ENCODE measurements at regions not wholly inside any gene's neighbourhood (a gene's known extent, or its start where the extent isn't known, plus 50 kb on each side); places are given as distances from the start of the nearest gene placed in this dataset.

- no peak for TF ChIP-seq CTCF (IDR thresholded peaks at IDR 0.05; ENCODE audit: borderline replicate concordance, insufficient read depth, low read depth, low read length)
- H3K4me3 ChIP-seq (ENCODE audit: low read depth, low read length): no peak overlapping the region
Measured at GRCh38 chr10:90363799-90364483, 493.9 kb downstream of the HTR7 start.

GRCh38 chr10:90372451-90372850, 485.4 kb downstream of the HTR7 start:
- no peak overlapping the region for H3K4me3 ChIP-seq (ENCODE audit: low read depth, low read length)
- no peak for TF ChIP-seq CTCF (IDR thresholded peaks at IDR 0.05; ENCODE audit: borderline replicate concordance, insufficient read depth, low read depth, low read length)

GRCh38 chr10:90373911-90374310, 483.9 kb downstream of the HTR7 start:
- no peak for TF ChIP-seq CTCF (IDR thresholded peaks at IDR 0.05; ENCODE audit: borderline replicate concordance, insufficient read depth, low read depth, low read length)
- no peak overlapping the region for H3K4me3 ChIP-seq (ENCODE audit: low read depth, low read length)

- H3K4me3 ChIP-seq (ENCODE audit: low read depth, low read length): no peak overlapping the region
- no peak for TF ChIP-seq CTCF (IDR thresholded peaks at IDR 0.05; ENCODE audit: borderline replicate concordance, insufficient read depth, low read depth, low read length)
Measured at GRCh38 chr10:90378524-90379076, 479.2 kb downstream of the HTR7 start.

- TF ChIP-seq CTCF (IDR thresholded peaks at IDR 0.05; ENCODE audit: borderline replicate concordance, insufficient read depth, low read depth, low read length): no peak
- H3K4me3 ChIP-seq (ENCODE audit: low read depth, low read length): no peak overlapping the region
Measured at GRCh38 chr10:90381468-90381867, 476.4 kb downstream of the HTR7 start.

GRCh38 chr10:90389876-90390275, 468.0 kb downstream of the HTR7 start:
- H3K4me3 ChIP-seq (ENCODE audit: low read depth, low read length): no peak overlapping the region
- TF ChIP-seq CTCF (IDR thresholded peaks at IDR 0.05; ENCODE audit: borderline replicate concordance, insufficient read depth, low read depth, low read length): no peak

- TF ChIP-seq CTCF (IDR thresholded peaks at IDR 0.05; ENCODE audit: borderline replicate concordance, insufficient read depth, low read depth, low read length): no peak
- no peak overlapping the region for H3K4me3 ChIP-seq (ENCODE audit: low read depth, low read length)
Measured at GRCh38 chr10:90394311-90394710, 463.5 kb downstream of the HTR7 start.
